ENCODE measurements at regions not wholly inside any gene's neighbourhood (a gene's known extent, or its start where the extent isn't known, plus 50 kb on each side); places are given as distances from the start of the nearest gene placed in this dataset.

DNA sequence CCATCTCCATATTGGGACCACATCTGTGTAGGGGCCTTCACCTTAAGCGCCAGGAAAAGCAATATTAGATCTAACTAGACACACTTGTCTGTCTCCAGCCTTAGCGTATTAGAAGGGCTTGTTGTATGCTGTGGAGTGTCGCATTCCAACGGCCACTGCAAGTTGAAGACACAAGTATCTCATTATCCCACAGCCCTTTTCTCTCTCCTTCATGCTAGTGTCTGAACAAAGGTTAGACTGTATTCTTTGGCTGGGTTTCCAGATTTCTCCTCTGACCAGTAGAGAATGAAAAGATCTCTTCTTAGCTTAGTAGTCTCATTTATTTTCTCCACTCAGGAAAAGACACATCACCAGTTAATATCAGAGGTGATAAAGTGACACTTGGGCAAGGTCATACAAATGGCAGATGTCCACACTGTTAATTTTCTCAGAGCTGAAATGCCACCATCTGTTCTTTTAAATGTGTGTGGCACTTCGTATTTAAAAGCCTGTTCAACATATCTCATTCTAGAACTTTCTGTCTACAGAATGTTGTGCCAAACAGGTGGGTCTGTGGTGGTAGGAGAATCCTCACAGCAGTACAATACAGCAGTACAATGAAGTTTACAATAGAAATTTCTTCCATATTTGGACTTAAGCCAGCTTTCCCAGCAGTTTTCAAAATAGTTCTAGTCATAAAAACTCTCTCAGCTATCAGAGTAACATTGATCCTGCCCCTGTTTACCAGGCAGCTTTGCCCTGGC, 94.0 kb upstream of the ITGA6 start:
- DNase-seq = no peak

DNA sequence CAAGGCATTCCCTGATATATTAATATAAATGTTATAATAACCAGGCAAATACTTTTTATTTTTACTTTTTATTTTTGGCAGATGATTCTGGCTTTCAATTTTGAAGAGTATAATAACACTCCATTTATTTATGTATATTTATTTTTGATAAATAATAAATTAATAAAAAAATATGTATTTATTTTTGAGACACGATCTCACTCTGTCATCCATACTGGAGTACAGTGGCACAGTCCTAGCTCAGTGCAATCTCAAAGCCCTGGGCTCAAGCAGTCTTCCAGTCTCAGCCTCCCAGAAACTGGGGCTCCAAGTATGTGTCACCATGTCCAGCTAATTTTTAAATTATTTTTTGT, 93.4 kb upstream of the ITGA6 start:
- no peak for DNase-seq

DNA sequence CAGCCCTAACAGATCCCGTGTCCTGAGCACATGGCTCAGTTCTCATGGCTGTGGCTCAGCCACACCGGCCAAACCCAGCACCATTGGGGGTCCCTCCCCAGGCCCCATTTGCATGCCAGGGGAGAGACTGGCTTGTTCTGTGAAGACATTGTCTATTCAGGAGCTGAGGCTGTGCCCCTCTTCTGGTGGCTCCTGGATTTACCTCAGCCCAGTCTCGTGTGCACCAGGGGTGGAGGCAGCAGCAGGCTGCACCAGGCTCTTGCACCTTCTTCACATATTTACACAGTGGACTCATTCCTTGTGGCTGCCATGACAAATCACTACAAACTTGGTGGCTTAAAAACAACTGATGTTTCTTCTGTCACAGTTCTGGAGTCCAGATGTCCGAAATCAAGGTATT, 92.4 kb upstream of the ITGA6 start:
- no peak for DNase-seq

DNA sequence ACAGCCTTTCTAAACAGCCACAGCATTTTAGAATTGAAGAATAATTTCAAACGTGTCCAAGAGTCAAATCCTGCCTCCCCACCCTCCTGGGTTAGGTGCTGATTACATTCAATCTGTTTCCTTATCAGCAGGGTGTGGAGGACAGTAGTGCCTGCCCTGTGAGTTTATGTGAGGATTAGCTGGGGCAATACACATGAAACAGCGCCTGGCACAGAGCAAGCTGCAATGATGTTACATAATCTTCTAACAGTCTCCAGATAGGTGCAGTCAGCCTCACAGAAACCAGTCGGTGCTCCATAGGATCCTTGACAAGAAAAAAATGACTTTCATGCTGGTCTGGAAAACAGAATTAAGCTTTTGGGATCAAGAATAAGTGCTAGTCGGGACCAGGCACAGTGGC, 91.7 kb upstream of the ITGA6 start:
- DNase-seq = no peak

DNA sequence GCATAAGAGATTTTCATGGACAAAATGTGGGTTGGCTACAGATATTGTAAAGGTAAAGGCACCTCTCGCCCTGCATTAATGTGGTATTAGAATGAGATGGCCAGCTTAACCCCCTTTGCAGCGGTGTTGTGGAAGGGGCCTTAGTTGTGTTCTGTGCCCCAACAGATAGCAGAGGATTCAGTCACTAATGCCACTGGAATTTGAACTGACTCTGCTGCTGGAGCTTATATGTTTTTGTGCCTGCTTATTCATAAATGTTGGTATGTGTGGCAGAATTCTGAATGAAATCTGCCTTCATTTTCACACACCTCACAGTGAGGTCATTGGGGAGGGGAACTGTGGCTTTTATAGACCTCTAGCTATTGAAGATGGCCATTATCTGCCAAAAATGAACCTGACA, 90.7 kb upstream of the ITGA6 start:
- no peak for DNase-seq

DNA sequence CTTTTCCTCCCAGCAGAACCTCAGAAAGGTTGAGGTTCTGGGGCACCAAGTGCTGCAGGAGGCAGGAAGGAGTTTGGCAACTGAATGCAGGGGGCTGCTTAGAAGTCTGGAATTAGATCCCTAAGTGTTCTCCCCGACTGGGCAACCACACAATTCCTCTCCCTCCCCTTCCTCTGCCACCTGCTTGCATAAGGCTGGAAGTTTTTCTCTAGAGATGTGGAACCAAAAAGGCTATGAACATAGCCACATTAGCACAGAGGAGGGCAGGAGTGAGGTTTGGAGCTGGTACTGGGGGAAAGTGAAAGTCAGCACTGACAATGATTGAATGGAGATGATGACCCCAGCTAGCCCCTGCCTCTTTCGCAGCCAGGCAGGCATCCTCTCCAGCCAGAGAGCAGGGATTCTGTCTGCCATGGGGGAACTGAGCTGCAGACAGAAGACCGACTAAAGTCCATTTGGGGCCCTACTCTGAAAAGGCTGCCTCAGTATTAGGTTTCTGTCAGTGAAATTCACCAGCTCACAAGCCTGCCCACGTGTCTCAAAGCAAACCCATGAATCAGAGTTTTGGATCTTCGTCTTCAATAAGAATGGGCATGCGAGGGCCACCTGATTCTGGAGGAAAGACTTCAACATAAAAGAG, 87.9 kb upstream of the ITGA6 start:
- DNase-seq = no peak

DNA sequence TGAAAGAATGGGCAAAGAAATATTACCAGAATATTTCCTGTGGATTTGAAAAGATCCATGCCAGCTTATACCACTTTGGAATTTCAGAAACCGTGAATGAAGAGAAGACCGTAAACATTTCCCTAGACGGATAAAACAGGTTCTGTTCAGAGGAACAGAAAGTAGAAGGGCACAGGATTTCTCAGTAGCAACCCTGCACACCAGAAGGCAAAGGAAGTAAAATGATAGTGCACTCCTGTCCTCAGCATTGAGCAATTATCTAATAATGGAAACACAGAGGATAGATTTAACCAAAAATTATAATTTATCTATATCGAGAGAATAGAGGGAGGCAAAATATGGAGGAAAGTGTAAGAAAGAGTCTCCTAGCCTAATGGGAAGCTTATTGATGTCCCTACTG, 87.0 kb upstream of the ITGA6 start:
- DNase-seq = no peak

DNA sequence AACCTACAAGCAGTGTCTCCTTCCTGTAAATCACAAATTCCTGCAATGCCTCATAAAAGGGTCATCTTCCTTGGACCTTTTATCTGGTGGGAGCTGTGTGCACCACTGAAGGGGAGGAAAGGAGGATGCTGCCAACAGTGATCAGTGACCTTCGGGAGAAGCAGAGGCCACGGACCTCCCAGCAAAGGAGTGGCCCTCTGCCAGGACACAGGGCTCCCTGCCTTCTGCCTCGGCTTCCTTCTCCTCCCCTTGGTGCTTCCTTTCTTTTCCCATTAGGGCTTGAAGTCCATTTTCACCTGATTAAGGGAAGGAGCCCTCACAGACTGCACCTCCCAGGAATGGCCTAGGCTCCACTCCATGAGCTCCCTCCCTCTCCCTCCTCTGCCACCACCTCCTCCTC, 85.3 kb upstream of the ITGA6 start:
- DNase-seq = no peak

DNA sequence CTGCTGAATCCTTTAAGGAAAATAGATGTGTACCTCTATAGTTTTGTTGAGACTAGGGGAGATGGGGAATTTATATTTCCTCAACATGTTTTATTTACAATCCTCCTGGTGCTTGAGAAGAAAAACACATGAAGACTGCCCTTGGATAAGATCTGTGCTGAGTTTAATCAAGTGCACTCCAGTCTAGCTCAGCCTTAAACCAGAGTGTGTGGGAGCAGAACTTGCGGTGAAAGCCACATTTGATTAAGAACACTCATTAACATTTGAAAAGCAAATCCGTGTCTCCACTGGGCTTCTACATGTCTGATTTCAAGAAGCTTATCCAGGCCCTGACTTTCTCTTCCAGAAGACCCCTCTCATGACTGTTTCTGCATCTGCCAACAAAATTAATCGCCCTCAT, 84.8 kb upstream of the ITGA6 start:
- no peak for DNase-seq

DNA sequence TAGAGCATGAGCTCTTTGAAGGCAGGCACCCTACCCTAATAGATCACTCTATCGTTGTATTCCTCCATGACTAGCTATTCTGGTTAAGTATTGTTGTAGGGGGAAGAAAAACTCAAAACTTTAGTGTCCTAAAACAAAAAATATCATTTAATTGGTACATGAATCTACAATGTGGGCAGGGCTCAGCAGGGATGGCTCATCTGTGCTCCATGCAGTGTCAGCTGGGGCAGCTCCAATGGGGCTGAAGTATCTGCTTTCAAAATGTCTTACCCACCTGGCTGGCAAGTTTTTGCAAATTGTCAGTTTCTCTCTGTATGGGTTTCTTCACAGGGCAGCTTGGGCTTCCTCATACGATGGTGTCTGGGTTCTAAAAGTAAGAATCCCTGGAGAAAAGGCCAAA, 83.2 kb upstream of the ITGA6 start:
- DNase-seq = no peak

DNA sequence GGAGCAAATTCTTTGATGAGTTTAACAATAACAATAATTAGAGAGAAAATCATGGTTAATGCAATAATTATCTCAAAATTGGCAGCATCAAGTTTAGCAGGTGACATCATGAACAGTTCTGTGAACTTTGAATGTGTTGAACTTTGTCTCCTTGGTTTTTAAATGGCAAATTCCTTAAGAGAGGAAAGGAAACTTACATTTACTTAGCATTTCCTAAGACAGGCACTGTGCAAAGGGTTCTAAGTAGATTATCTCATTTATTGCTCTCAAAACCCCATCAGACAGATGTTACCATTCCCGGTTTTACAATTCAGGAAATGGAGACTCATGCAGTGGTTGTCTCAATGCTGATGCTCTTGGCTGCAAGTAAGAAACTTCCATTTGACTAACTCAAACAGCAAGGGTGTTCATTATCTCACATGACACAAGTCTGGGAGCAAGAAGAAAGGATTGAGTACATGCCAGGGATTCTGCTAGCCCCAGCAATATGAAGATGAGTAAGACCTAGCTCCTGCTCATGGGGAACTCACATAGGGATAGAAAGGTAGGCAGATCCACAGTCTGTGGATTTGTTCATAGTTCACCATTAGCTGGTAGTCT, 81.3 kb upstream of the ITGA6 start:
- no peak for DNase-seq

DNA sequence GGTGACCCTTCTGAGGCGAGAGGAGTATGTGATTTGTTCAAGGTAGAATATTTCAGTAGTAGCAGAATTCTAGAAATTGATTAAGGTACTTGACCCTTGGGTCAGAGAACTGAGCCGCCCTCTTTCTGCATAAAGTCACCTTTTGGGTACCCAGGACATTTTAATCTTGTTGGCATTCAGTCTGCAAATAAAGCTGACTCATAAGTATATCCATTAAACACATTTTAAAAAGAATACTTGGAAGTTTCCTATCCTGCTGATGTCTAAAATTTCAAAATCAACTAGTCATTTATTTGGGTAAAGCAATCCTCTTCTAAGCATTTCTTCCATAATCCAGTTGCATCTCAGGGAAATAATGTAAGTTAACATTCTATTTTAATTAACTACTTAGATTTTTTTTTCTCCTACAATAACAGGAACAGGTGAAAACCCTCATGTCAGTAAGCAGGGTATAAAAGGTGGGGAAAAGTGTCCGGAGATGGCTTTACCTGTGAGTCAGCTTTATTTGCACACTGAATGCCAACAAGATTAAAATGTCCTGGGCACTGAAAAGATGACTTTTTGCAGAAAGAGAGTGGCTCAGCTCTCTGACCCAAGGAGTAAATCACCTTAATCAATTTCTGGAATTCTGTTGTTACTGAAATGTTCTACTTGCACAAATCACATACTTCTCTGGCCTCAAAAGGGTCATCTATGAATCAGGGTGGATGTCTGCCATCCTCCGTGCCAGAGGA, 78.7 kb upstream of the ITGA6 start:
- no peak for DNase-seq

DNA sequence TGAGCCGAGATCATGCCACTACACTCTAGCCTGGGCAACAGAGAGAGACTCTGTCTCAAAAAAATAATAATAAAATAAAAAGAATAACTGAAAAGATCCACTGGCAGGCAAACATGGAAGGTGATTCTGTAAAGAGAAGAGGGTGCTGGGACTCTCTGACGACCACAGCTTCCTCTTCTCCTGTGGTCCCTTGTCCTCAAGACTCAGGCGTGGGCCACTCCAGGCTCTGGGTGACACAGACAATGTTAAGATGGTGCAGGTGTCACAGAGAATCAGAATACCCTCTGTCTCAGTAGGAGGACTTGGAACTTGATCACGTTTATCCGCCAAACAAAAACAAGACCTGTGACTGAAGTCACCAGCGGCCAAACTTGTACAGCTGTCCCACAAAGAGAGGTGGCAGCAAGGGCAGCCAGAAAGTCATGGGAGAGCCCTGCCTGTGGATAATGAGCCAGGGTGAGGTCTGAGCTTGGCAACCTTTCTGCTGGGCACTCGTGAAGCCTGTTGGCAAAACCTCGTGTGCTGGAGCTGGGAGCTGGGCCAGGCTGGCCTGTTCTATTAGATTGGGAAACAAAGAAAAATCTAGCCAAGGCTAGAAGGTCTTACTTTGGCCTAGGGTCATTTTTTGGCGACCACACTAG, 76.4 kb upstream of the ITGA6 start:
- no peak for DNase-seq

DNA sequence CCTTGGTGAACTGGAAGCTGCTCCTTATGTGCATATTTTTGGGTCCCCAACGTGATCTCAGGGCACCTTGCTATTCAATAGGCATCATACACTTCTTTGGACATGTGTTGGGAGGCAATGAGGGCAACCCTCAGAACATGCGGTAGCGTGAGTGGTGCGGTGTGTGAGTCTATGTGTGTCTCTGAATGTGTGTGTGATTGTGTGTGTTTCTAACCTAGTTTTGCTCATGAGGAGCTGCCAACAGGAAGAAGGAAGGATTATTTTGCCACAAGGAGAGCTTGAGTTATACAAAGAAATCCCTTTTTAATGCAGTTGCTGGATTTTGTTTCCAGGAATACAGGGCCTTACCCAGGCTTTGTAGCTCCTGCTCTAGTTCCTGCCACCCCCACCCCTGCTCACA, 75.8 kb upstream of the ITGA6 start:
- DNase-seq = no peak

DNA sequence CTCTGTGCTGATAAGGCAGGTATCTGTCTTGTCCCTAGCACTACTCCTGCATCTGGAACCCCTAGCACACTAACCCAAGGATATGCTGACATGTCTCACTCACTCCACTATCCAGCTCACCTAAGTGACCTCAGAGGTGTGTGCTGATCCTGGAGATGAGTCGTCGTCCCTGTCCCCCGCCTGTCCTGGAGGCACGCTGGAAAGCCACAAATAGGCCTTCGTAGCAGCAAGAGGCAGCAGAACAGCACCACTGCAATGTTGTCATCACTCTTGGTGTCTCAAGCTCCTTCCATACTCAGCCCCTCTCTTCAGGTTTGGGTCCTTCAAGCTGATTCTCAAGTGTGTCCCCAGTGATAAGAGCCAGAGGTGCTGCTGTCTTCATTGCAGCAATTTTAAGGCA, 73.0 kb upstream of the ITGA6 start:
- no peak for DNase-seq

DNA sequence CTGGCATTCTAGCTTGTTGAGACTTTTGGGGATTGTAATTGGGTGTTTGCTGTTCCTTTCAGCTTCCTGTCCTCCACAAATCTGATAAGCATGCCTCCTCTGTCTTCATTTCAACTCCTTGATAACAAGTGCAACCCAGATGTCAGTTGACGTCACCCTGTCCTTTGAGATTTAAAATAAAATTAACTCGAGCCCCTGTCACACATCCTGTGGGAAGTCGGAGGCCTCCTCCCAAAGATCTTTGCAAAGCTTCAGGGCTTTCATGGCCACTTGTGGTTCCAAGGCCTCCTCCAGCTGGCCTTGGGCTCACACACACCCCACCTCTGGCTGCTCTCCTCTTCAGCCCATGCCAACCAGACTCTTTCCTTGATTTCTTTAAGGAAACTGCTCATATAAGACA, 69.9 kb upstream of the ITGA6 start:
- no peak for DNase-seq

DNA sequence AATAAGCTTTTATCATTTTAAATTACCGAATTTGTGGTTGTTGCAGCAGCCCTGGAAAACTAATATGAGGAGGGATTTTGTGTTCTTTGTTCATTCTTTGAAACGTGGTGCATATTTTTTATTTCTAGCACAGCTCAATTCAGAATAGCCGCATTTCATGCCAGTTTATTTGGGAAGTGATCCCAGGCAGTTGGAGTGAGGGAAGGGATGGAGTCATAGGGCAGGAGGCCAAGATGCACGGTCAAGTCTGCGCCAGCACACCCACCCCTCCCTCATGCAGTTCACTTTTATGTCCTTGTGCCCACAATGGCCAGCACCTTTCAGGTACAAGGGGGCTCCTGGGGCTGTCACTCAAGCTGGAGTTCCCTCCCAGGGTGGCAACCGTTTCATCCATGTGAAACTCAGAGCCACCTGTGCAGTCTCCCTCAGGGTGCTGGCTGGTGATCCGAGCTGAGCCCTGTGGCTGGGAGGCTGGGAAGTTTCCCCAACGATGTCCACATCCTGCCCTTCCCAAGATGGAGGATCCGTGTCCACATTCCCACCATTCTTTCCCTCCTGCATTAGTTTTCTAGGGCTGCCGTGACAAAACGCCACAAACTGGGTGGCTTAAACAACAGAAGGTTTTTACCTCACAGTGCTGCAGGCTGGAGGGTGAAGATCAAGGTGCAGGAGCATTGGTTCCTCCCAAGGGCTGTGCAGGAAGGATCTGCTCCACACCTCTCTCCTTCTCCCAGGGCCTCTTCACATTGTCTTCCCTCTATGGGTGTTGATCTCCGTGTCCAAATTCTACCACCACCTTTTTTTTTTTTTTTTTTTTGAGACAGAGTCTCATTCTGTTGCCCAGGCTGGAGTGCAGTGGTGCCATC, 68.5 kb upstream of the ITGA6 start:
- no peak for DNase-seq

DNA sequence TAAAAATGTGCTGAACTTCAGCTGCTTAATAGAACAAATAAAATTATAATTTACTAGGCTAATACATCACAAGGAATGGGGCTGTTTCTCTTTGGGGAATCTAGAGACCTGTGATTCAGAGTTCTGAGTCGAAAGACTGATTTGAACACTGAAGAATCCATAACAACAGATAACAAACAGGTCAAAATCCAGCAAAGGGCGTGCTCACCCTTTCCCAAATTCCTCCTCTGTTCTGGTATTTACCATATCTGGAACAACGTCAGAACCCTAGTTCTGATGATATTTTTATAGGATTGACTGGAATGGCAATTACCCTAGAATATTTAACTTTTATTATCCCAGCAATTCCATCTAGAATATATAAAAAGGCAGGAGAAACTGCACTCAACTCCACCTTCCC, 66.0 kb upstream of the ITGA6 start:
- DNase-seq = no peak

DNA sequence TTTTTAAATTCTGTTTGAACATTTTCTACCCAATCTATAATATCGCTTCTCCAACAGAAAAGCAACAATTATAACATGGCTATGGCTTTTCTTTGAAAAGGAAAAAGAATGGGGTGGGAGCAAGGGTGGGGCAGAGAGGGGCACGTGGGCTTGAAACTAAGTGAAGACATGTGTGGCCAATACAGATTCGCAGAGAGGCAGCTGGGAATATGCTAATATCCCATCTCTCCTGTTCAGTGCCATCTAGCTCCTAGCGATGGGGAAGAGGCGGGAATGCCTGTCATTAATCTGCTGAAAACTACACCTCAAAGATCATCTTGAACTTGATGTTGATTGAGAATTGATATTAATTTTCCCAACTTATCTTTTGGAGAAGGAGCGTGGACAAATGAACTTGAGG, 65.5 kb upstream of the ITGA6 start:
- DNase-seq = no peak

DNA sequence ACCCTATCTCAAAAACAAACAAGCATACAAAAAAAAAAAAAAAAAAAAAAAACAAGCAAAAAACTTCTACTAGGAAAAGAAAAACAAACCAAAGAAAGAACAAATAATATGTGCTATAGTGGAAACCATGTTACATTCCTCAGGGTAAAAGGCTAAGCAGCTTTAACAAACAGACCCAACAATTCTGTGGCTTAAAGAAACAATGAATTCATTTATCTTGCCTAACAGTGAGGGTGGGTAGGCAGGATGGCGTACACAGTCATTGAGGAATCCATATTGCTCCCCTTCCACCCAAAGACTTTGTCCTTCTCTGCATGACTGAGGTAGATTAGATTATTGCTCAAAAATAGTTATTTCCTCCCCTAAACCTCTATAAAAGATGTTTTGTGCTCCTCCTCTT, 63.1 kb upstream of the ITGA6 start:
- DNase-seq = no peak

DNA sequence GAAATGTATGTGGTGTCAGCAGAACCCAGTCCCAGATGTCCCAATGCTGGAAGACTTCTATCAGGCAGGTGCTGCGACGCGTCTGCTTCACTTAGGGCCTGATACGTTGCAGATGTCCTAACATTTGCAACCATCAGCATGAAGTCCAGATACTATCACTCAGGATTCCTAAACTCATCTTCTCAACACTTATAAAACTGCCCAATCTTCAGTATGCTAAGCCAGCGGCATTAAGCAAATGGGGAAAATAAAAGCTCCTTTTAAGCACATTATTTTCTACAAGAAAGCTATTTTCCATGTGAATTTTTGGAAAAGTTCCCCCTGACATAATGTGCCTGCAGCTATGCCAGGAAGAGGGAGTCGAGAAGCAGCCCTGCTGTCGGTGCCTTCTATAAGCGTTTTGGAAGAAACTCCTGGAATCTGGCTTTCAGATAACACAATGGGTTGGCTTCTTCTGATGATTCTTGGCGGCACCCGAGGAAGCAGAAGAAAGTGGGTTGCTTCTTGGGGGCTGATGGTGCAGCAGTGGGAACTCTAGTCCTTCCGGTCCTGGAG, 60.7 kb upstream of the ITGA6 start:
- DNase-seq = no peak

DNA sequence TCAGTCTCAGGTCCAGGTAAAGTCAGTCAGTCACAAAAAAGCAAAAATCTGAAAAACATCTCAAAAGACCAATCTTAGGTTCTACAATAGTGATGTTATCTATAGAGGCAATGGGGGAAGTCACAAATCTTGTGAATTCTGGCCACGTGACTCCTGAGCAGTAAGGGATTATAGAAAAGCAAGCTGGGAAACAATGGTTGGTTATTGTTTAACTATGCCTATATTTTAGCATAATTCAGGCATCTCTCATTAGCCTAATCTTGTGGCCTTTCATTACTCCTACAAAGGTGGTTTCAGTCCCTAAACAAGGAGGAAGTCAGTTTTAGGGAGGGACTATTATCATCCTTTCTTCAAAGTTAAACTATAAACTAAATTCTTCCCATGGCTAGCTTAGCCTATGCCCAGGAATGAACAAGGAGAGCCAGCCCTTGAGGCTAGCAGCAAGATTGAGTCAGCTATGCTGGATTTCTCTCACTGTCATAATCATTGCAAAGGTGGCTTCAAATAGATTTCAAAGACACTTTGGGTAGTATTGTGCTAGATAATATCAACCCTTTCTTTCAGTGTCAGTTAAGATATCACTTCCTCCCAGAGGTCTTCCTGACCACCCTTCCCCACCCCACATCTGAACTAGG, 56.4 kb upstream of the ITGA6 start:
- DNase-seq = no peak

Measured in NCI-H2107 (cell line).